ENCODE measurements at regions not wholly inside any gene's neighbourhood (a gene's known extent, or its start where the extent isn't known, plus 50 kb on each side); places are given as distances from the start of the nearest gene placed in this dataset.

GRCh38 chr12:63090716-63091115, 60.3 kb downstream of the AVPR1A start:
- intact Hi-C loops (cut with DNase I, micrococcal nuclease) = no loop called here
- TF ChIP-seq CTCF (IDR thresholded peaks at IDR 0.05) = no peak
- no peaks in the 10 kb centered on the region for H3K36me3 ChIP-seq (ENCODE audit: low read depth)

GRCh38 chr12:63086149-63086915, 64.7 kb downstream of the AVPR1A start:
- intact Hi-C loops (cut with DNase I, micrococcal nuclease) = no loop called here
- no peak overlapping the region for H3K4me3 ChIP-seq
- H3K4me1 ChIP-seq (ENCODE audit: low read depth) = no peaks in the 10 kb centered on the region
- TF ChIP-seq CTCF (IDR thresholded peaks at IDR 0.05) = no peak
- H3K36me3 ChIP-seq (ENCODE audit: low read depth) = no peaks in the 10 kb centered on the region
- DNase-seq = no peak
- ATAC-seq = no peak
- no peaks in the 10 kb centered on the region for H3K9me3 ChIP-seq

More at GRCh38 chr12:63090716-63091115, 60.3 kb downstream of the AVPR1A start:
- ATAC-seq = no peak
- H3K4me1 ChIP-seq (ENCODE audit: low read depth) = no peaks in the 10 kb centered on the region
- no peaks in the 10 kb centered on the region for H3K9me3 ChIP-seq
- no peak for DNase-seq
- no peak overlapping the region for H3K4me3 ChIP-seq

GRCh38 chr12:63085120-63085519, 65.9 kb downstream of the AVPR1A start:
- H3K4me1 ChIP-seq (ENCODE audit: low read depth) = no peaks in the 10 kb centered on the region
- H3K9me3 ChIP-seq = no peaks in the 10 kb centered on the region
- H3K4me3 ChIP-seq = no peak overlapping the region
- no peaks in the 10 kb centered on the region for H3K36me3 ChIP-seq (ENCODE audit: low read depth)
- DNase-seq (no peak), ATAC-seq (no peak)
- intact Hi-C loops (cut with DNase I, micrococcal nuclease) = no loop called here
- no peak for TF ChIP-seq CTCF (IDR thresholded peaks at IDR 0.05)

- Histone ChIP-seq H3K9me3 (no peaks in the 10 kb centered on the region), H3K4me1 (ENCODE audit: low read depth) (no peaks in the 10 kb centered on the region), H3K36me3 (ENCODE audit: low read depth) (no peaks in the 10 kb centered on the region), H3K4me3 (no peak overlapping the region)
- TF ChIP-seq CTCF (IDR thresholded peaks at IDR 0.05) = no peak
- no peak for DNase-seq
- ATAC-seq = no peak
- intact Hi-C loops (cut with DNase I, micrococcal nuclease) = no loop called here
These were observed 66.5 kb downstream of the AVPR1A start for GRCh38 chr12:63084501-63084900.

GRCh38 chr12:63083046-63083445, 68.0 kb downstream of the AVPR1A start:
- Histone ChIP-seq H3K36me3 (ENCODE audit: low read depth) (no peaks in the 10 kb centered on the region), H3K4me1 (ENCODE audit: low read depth) (no peaks in the 10 kb centered on the region), H3K4me3 (no peak overlapping the region), H3K9me3 (no peaks in the 10 kb centered on the region)
- DNase-seq = no peak
- ATAC-seq = peak; percentile 73
- TF ChIP-seq CTCF (IDR thresholded peaks at IDR 0.05) = no peak
- intact Hi-C loops (cut with DNase I, micrococcal nuclease) = no loop called here
